BLaER1 (cell line): ENCODE measurements at regions not wholly inside any gene's neighbourhood (a gene's known extent, or its start where the extent isn't known, plus 50 kb on each side); places are given as distances from the start of the nearest gene placed in this dataset.

Experiments used
- H3K27ac ChIP-seq: shearing (Covaris generic); formaldehyde crosslinking; 2 replicates; pipeline ENCODE4 v1.8.1; 2022
- H3K27me3 ChIP-seq: shearing (Covaris generic); formaldehyde crosslinking; 2 replicates; pipeline ENCODE4 v1.8.1; 2022
- H3K36me3 ChIP-seq: shearing (Covaris generic); formaldehyde crosslinking; 2 replicates; pipeline ENCODE4 v1.8.1; 2022
- H3K4me1 ChIP-seq: shearing (Covaris generic); formaldehyde crosslinking; 2 replicates; pipeline ENCODE4 v1.8.1; 2022
- H3K4me2 ChIP-seq: shearing (Covaris generic); formaldehyde crosslinking; 2 replicates; pipeline ENCODE4 v1.8.1; 2022
- H3K4me3 ChIP-seq: shearing (Covaris generic); formaldehyde crosslinking; 2 replicates; pipeline ENCODE4 v1.8.1; 2022
- H3K9ac ChIP-seq: shearing (Covaris generic); formaldehyde crosslinking; 2 replicates; pipeline ENCODE4 v1.8.1; 2022
- H3K9me3 ChIP-seq: shearing (Covaris generic); formaldehyde crosslinking; 2 replicates; pipeline ENCODE4 v1.8.1; 2022
- H4K20me1 ChIP-seq: shearing (Covaris generic); formaldehyde crosslinking; 2 replicates; pipeline ENCODE4 v1.8.1; 2022
- Cebpa-rat ChIP-seq: shearing (Covaris generic); IDR thresholded peaks from 2 replicates; pipeline ENCODE4 v1.8.1; 2022

- Histone ChIP-seq H3K36me3 (no peaks in the 10 kb centered on the region), H3K27me3 (no peaks in the 10 kb centered on the region), H3K9me3 (no peaks in the 10 kb centered on the region), H4K20me1 (no peaks in the 10 kb centered on the region), H3K4me3 (no peak overlapping the region), H3K4me1 (peaks cover 11% of the 10 kb centered on the region), H3K27ac (no peak overlapping the region), H3K9ac (no peak overlapping the region), H3K4me2 (peak overlapping the region; percentile 8)
- no peak for TF ChIP-seq Cebpa-rat
These were observed 385.1 kb downstream of the STK39 start for GRCh38 chr2:167862296-167862695.

DNA sequence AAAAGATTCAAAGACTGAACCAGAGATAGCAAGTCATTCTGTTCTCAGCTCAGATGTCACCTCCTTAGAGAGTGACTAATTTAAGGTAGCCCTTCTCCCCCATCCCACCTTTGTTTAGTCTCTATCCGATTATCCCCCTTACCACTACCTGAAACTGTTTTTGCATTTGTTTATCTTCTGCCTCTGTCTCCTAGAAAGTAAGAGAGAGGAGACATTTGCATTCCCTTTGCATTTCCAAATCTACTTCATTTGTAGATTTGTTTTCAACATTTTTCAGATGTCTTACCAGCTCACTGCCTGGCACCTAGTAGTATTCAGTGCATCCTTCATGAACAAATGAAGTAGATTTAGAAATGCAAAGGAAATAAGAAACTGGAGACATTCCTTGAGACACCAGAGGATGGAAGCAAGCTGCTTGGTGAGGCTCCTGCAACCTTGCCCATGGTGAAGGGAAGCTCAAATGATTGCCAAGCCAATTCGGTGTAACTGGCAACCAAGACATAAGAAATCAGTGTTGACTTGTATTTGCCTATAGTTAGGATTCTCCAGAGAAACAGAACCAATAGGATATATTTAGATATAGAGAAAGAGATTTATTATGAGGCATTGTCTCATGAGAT is 385.7 kb downstream of the STK39 start:
- no peaks in the 10 kb centered on the region for H3K9me3 ChIP-seq
- H3K27me3 ChIP-seq, result no peaks in the 10 kb centered on the region
- peaks cover 11% of the 10 kb centered on the region for H3K4me1 ChIP-seq
- no peak for TF ChIP-seq Cebpa-rat
- H3K4me3 ChIP-seq, result no peak overlapping the region
- no peak overlapping the region for H3K27ac ChIP-seq
- H4K20me1 ChIP-seq, result no peaks in the 10 kb centered on the region
- no peaks in the 10 kb centered on the region for H3K36me3 ChIP-seq
- H3K9ac ChIP-seq, result no peak overlapping the region
- no peak overlapping the region for H3K4me2 ChIP-seq

GRCh38 chr2:167860082-167860481 is 387.3 kb downstream of the STK39 start:
- H3K4me3 ChIP-seq, result no peak overlapping the region
- no peak overlapping the region for H3K27ac ChIP-seq
- H3K27me3 ChIP-seq, result no peaks in the 10 kb centered on the region
- H3K9ac ChIP-seq, result no peak overlapping the region
- H3K4me2 ChIP-seq, result no peak overlapping the region
- TF ChIP-seq Cebpa-rat, result no peak
- no peaks in the 10 kb centered on the region for H4K20me1 ChIP-seq
- H3K4me1 ChIP-seq, result peaks cover 11% of the 10 kb centered on the region
- no peaks in the 10 kb centered on the region for H3K36me3 ChIP-seq
- no peaks in the 10 kb centered on the region for H3K9me3 ChIP-seq

GRCh38 chr2:167859676-167860075 is 387.7 kb downstream of the STK39 start:
- H4K20me1 ChIP-seq, result no peaks in the 10 kb centered on the region
- no peak overlapping the region for H3K4me3 ChIP-seq
- no peak overlapping the region for H3K27ac ChIP-seq
- no peak overlapping the region for H3K4me2 ChIP-seq
- H3K27me3 ChIP-seq, result no peaks in the 10 kb centered on the region
- H3K9ac ChIP-seq, result no peak overlapping the region
- no peaks in the 10 kb centered on the region for H3K9me3 ChIP-seq
- peaks cover 11% of the 10 kb centered on the region for H3K4me1 ChIP-seq
- no peak for TF ChIP-seq Cebpa-rat
- H3K36me3 ChIP-seq, result no peaks in the 10 kb centered on the region

DNA sequence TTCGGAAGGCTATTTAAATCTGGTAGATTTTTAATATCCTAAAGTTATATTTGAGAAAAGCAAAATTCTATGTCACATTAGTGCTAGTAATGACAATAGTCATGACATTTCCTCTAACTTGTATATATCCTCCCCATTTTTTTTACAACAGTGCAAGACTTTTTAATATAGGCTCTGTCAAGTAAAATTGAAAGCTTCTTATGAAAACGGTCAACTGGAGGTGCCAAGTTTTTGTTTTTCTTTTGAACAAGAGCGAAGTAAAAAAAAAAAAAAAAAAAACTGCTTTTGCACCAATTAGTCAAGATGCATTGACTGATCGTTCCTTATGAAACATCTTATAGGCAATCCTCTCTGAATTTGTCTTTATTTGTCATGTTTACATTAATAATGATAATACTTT is 389.3 kb downstream of the STK39 start:
- Histone ChIP-seq H3K27ac (no peak overlapping the region), H3K4me1 (peaks cover 8% of the 10 kb centered on the region), H3K9me3 (no peaks in the 10 kb centered on the region), H4K20me1 (no peaks in the 10 kb centered on the region), H3K9ac (no peak overlapping the region), H3K4me3 (no peak overlapping the region), H3K27me3 (no peaks in the 10 kb centered on the region), H3K36me3 (no peaks in the 10 kb centered on the region), H3K4me2 (no peak overlapping the region)
- TF ChIP-seq Cebpa-rat, result no peak

DNA sequence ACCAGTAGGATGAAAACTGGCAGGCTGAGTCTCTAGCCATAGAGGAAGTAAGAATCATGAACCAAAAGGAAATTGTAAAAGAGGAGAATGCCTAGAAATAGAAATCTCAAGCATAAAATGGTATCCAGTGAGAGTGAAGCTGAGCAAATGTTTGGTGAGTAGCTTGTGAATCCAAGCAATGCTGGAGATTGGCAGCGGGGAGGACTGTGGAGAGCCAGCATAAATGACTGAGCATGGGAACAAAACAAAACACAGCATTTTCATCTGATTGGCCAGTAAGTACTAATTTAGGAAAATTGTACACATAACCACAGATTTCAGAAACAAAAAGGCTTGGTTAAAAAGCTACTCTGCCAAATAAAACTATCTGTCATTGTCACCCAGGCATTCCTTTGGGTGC is 390.0 kb downstream of the STK39 start:
- no peak for TF ChIP-seq Cebpa-rat
- H3K9ac ChIP-seq, result no peak overlapping the region
- no peaks in the 10 kb centered on the region for H3K36me3 ChIP-seq
- no peaks in the 10 kb centered on the region for H3K9me3 ChIP-seq
- no peak overlapping the region for H3K4me3 ChIP-seq
- H4K20me1 ChIP-seq, result no peaks in the 10 kb centered on the region
- H3K4me1 ChIP-seq, result peaks cover under 1% of the 10 kb centered on the region
- no peak overlapping the region for H3K4me2 ChIP-seq
- H3K27ac ChIP-seq, result no peak overlapping the region
- H3K27me3 ChIP-seq, result no peaks in the 10 kb centered on the region

GRCh38 chr2:167856190-167856589 is 391.2 kb downstream of the STK39 start:
- Histone ChIP-seq H3K4me2 (no peak overlapping the region), H3K27me3 (no peaks in the 10 kb centered on the region), H3K4me1 (no peaks in the 10 kb centered on the region; the same call in 1 of the 2 replicates), H3K27ac (no peak overlapping the region), H4K20me1 (no peaks in the 10 kb centered on the region), H3K36me3 (no peaks in the 10 kb centered on the region), H3K9me3 (no peaks in the 10 kb centered on the region), H3K4me3 (no peak overlapping the region), H3K9ac (no peak overlapping the region)
- no peak for TF ChIP-seq Cebpa-rat

GRCh38 chr2:167855211-167855610 is 392.2 kb downstream of the STK39 start:
- Histone ChIP-seq H3K36me3 (no peaks in the 10 kb centered on the region), H3K9ac (no peak overlapping the region), H3K27me3 (no peaks in the 10 kb centered on the region), H3K4me3 (no peak overlapping the region), H3K4me2 (no peak overlapping the region), H3K9me3 (no peaks in the 10 kb centered on the region), H4K20me1 (no peaks in the 10 kb centered on the region), H3K4me1 (no peaks in the 10 kb centered on the region; the same call in 1 of the 2 replicates), H3K27ac (no peak overlapping the region)
- TF ChIP-seq Cebpa-rat, result no peak

- TF ChIP-seq Cebpa-rat, result no peak
- no peak overlapping the region for H3K4me3 ChIP-seq
- H4K20me1 ChIP-seq, result no peaks in the 10 kb centered on the region
These were observed 393.7 kb downstream of the STK39 start for GRCh38 chr2:167853717-167854116.

GRCh38 chr2:167851876-167852275 is 395.5 kb downstream of the STK39 start:
- H3K9me3 ChIP-seq, result no peaks in the 10 kb centered on the region
- no peaks in the 10 kb centered on the region for H3K27me3 ChIP-seq
- H3K4me3 ChIP-seq, result no peak overlapping the region
- no peak for TF ChIP-seq Cebpa-rat
- no peaks in the 10 kb centered on the region for H3K36me3 ChIP-seq
- H3K4me2 ChIP-seq, result no peak overlapping the region
- no peaks in the 10 kb centered on the region for H4K20me1 ChIP-seq
- no peak overlapping the region for H3K27ac ChIP-seq
- no peaks in the 10 kb centered on the region for H3K4me1 ChIP-seq
- H3K9ac ChIP-seq, result no peak overlapping the region

More at GRCh38 chr2:167853717-167854116, 393.7 kb downstream of the STK39 start:
- Histone ChIP-seq H3K9ac (no peak overlapping the region), H3K27ac (no peak overlapping the region), H3K4me2 (no peak overlapping the region), H3K9me3 (no peaks in the 10 kb centered on the region), H3K36me3 (no peaks in the 10 kb centered on the region), H3K27me3 (no peaks in the 10 kb centered on the region), H3K4me1 (no peaks in the 10 kb centered on the region; the same call in 1 of the 2 replicates)
